H1 (cell line): ENCODE measurements at regions not wholly inside any gene's neighbourhood (a gene's known extent, or its start where the extent isn't known, plus 50 kb on each side); places are given as distances from the start of the nearest gene placed in this dataset.

Source experiments
- ASH2L ChIP-seq: fragments of 200-600, 300-600 bp; sonication (generic); IDR thresholded peaks from one replicate; pipeline ENCODE4 v1.7.1; 2017; ENCODE audit warnings: low read length
- CBX8 ChIP-seq: fragments of 300-800, 300-1000 bp; sonication (generic); IDR thresholded peaks from 2 replicates; pipeline ENCODE4 v1.7.1; 2016; ENCODE audit warnings: low read depth, low read length, borderline replicate concordance
- GABPA ChIP-seq: IDR thresholded peaks from 2 replicates; pipeline ENCODE4 v1.6.1; 2011; ENCODE audit warnings: mild to moderate bottlenecking, low read length, moderate library complexity, borderline replicate concordance; ENCODE audit not compliant: insufficient read depth
- SUZ12 ChIP-seq: fragments of 200-600 bp; sonication (generic); IDR thresholded peaks from 2 replicates; pipeline ENCODE4 v1.6.1; 2012; ENCODE audit warnings: mild to moderate bottlenecking, inconsistent platforms, low read length, moderate library complexity, mixed read lengths
- TEAD4 ChIP-seq: IDR thresholded peaks from 2 replicates; pipeline ENCODE4 v1.6.1; 2012; ENCODE audit warnings: low read depth, low read length, inconsistent platforms, mixed read lengths
- TF ChIP-seq, protein P1 (sequence below): IDR thresholded peaks from 2 replicates; pipeline ENCODE4 v1.6.1; 2012; ENCODE audit warnings: inconsistent platforms

DNA sequence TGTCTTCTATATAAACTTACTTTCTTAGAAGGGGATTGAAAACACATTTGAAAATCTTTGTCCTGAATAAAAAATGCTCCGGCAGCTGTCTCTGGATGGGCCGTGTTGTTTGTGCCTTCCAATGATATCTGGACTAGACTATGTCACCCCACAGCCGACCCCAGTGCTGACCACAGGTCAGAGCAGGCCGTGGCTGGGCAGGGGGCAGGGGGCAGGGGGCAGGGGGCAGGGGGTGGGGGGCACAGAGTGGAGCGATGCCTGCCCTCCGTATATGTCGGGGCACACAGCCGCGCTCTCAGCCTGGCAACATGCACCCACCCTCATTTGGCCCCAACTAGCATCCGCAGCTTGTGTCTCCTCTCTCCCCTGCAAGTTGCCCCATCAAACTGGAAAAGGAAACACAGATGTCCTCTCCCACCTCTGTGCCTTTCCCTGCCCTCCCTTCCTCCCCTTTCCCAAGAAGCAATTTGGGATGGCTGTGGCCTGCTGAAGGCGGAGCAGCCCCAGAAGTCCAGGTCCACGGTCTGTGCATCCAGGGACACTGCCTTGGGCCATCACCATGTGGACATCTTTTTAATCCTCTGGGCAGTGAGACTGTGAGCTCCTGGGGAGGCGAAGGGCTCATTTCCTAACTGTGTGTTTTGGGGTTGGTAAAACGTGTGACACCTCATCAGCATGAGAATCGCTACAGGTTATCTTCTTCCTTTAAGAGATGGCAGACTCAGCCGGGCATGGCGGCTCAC, 295.7 kb upstream of the RTL1 start (continued):
- TF ChIP-seq TEAD4 (no peak), CBX8 (no peak), ASH2L (no peak), SUZ12 (no peak), GABPA (no peak)
- TF ChIP-seq, protein P1, sequence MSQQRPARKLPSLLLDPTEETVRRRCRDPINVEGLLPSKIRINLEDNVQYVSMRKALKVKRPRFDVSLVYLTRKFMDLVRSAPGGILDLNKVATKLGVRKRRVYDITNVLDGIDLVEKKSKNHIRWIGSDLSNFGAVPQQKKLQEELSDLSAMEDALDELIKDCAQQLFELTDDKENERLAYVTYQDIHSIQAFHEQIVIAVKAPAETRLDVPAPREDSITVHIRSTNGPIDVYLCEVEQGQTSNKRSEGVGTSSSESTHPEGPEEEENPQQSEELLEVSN, result no peak
- TF ChIP-seq, all 59 proteins: peak for 0
